ENCODE measurements at regions not wholly inside any gene's neighbourhood (a gene's known extent, or its start where the extent isn't known, plus 50 kb on each side); places are given as distances from the start of the nearest gene placed in this dataset.

DNA sequence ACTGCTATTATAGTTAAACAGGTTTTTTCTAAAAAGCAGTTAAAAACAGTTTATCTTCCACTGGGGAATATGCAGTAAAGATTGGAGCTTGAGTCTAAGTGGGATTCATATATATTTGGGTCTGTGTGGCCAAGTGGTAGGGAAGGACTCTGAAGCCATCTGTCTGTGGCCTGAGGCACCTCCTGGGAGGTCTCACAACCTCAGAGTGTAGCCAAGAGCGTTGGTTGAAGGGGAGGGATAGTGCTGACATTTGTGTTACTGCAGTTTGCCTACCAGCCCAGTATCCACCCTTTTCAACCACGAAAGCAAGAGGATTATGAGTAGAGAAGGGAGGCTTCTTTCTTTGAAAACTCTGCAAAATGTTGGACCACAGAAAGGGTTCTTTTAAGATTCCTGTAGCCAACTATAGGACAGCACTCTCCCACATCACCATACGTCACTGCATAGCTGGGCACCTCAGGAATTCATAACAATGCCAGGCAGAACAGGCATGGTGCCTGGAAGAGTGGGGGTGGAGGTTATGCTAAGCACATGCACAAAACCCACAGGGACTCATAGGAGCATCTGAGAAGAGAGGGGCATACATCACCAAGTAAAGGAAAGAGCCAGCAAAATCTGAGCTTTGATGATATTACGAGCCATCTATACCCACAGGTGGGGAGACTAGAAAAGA is 90.5 kb upstream of the HEY2 start:
- no peak overlapping the region for H2BK20ac ChIP-seq (ENCODE audit: low read depth, low read length)
- H3K27ac ChIP-seq (ENCODE audit: insufficient read depth, low read length) = no peak overlapping the region
- H2AFZ ChIP-seq (replicated peaks; ENCODE audit: low read length, poor library complexity) = no peak overlapping the region
- no CpG with 5 or more reads among the region's 4 CpGs for WGBS, 2 experiments (ENCODE audit: extremely low coverage in 2 of 2, insufficient read length in 1 of 2)
- H3K9me1 ChIP-seq (ENCODE audit: insufficient read depth, low read length) = no peaks in the 10 kb centered on the region
- ChIA-PET POLR2A (ENCODE audit: unreplicated experiment) (interaction anchor here (0.5 kb wide), 1 partner anchor 20 kb away, joined by 3 read pairs; no protein-coding TSS in a partner anchor), CTCF (no interaction called here)
- dilution Hi-C loops (cut with HindIII; ENCODE audit: low sequenced_read_pairs, unreplicated experiment) (no loop called here), intact Hi-C loops (cut with micrococcal nuclease) (no loop called here), in situ Hi-C loops (cut with MboI; ENCODE audit: low sequenced_read_pairs) (no loop called here)
- no peak overlapping the region for H2BK15ac ChIP-seq (ENCODE audit: low read depth, low read length)
- H3K18ac ChIP-seq (ENCODE audit: low read depth, low read length) = no peak overlapping the region
- H4K91ac ChIP-seq (ENCODE audit: insufficient read depth, low read depth, low read length) = no peak overlapping the region
- no peak overlapping the region for H3K14ac ChIP-seq (replicated peaks; ENCODE audit: low read depth, low read length)
- no peak overlapping the region for H2BK120ac ChIP-seq (ENCODE audit: low read depth, low read length)
- no peak overlapping the region for H3K4me3 ChIP-seq (ENCODE audit: insufficient read depth, low read depth, low read length)
- H2AK9ac ChIP-seq (replicated peaks; ENCODE audit: low read depth, low read length, poor library complexity) = no peak overlapping the region
- no TSS peak for BruUV-seq (replicated peaks)
- no peak overlapping the region for H4K5ac ChIP-seq (ENCODE audit: low read depth, low read length)
- H3K23ac ChIP-seq (ENCODE audit: low read depth, low read length) = no peak overlapping the region
- no peaks in the 10 kb centered on the region for H4K20me1 ChIP-seq (ENCODE audit: insufficient read depth, low read length)
- no peaks in the 10 kb centered on the region for H3K27me3 ChIP-seq (ENCODE audit: control insufficient read depth, insufficient read depth, low read length)
- H3K4me1 ChIP-seq (ENCODE audit: control insufficient read depth, insufficient read depth, low read length) = no peaks in the 10 kb centered on the region
- no peaks in the 10 kb centered on the region for H3K9me3 ChIP-seq (ENCODE audit: control insufficient read depth, insufficient read depth, low read length)
- H4K8ac ChIP-seq (ENCODE audit: low read depth in 2 of 2, low read length in 2 of 2) = no peak overlapping the region
- ATAC-seq (ENCODE audit: low read depth) = no peak
- no peak overlapping the region for H3K56ac ChIP-seq (ENCODE audit: extremely low read depth, insufficient read depth, low read length)
- H3K9ac ChIP-seq (ENCODE audit: low read depth, low read length) = no peak overlapping the region
- H3K4ac ChIP-seq (ENCODE audit: low read depth, low read length) = no peak overlapping the region
- H2AK5ac ChIP-seq (ENCODE audit: low read depth, low read length) = no peak overlapping the region
- TF ChIP-seq BHLHE40 (IDR thresholded peaks at IDR 0.05; ENCODE audit: low read depth, low read length) = no peak
- TF ChIP-seq FOS (IDR thresholded peaks at IDR 0.05; ENCODE audit: low read depth, low read length) = no peak
- TF ChIP-seq MAZ (IDR thresholded peaks at IDR 0.05; ENCODE audit: borderline replicate concordance, low read depth, low read length) = no peak
- TF ChIP-seq, protein P1, sequence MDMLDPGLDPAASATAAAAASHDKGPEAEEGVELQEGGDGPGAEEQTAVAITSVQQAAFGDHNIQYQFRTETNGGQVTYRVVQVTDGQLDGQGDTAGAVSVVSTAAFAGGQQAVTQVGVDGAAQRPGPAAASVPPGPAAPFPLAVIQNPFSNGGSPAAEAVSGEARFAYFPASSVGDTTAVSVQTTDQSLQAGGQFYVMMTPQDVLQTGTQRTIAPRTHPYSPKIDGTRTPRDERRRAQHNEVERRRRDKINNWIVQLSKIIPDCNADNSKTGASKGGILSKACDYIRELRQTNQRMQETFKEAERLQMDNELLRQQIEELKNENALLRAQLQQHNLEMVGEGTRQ (IDR thresholded peaks at IDR 0.05; ENCODE audit: low read depth, low read length) = no peak
- TF ChIP-seq, protein P2, sequence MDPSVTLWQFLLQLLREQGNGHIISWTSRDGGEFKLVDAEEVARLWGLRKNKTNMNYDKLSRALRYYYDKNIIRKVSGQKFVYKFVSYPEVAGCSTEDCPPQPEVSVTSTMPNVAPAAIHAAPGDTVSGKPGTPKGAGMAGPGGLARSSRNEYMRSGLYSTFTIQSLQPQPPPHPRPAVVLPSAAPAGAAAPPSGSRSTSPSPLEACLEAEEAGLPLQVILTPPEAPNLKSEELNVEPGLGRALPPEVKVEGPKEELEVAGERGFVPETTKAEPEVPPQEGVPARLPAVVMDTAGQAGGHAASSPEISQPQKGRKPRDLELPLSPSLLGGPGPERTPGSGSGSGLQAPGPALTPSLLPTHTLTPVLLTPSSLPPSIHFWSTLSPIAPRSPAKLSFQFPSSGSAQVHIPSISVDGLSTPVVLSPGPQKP (IDR thresholded peaks at IDR 0.05; ENCODE audit: borderline replicate concordance, low read depth, low read length) = no peak
- no peak for TF ChIP-seq NFE2L2 (IDR thresholded peaks at IDR 0.05; ENCODE audit: low read depth, low read length)
- no peak for TF ChIP-seq SMC3 (IDR thresholded peaks at IDR 0.05; ENCODE audit: low read depth, low read length)
- no peaks in the 10 kb centered on the region for H3K79me1 ChIP-seq (ENCODE audit: low read depth in 1 of 2, low read length in 2 of 2)
- no peak for DNase-seq
- no peaks in the 10 kb centered on the region for H3K36me3 ChIP-seq (ENCODE audit: control insufficient read depth, insufficient read depth, low read length)
- H2BK5ac ChIP-seq (ENCODE audit: low read depth, low read length, poor library complexity, severe bottlenecking) = no peak overlapping the region
- no peak overlapping the region for H3K4me2 ChIP-seq (ENCODE audit: low read depth, low read length)
